ENCODE measurements at regions not wholly inside any gene's neighbourhood (a gene's known extent, or its start where the extent isn't known, plus 50 kb on each side); places are given as distances from the start of the nearest gene placed in this dataset.
"Not testable (repeated sequence)": the region's sequence is repeated elsewhere in the genome, so short reads cannot be mapped to it uniquely, and the experiment has no call there.

GRCh38 chr10:90294821-90295540, 562.9 kb downstream of the HTR7 start:
- TF ChIP-seq CTCF (IDR thresholded peaks at IDR 0.05); EZH2 (IDR thresholded peaks at IDR 0.05; ENCODE audit: borderline replicate concordance, insufficient read depth, low read depth, low read length, poor library complexity, severe bottlenecking): not testable (repeated sequence)

All from B cell (primary cell).